Testis (tissue), 2 donors: ENCODE measurements at regions not wholly inside any gene's neighbourhood (a gene's known extent, or its start where the extent isn't known, plus 50 kb on each side); places are given as distances from the start of the nearest gene placed in this dataset.

Experiments
- POLR2A ChIP-seq: fragments of 450-650 bp; IDR thresholded peaks from one replicate; pipeline ENCODE4 v1.6.1; 2017; ENCODE audit warnings: antibody characterized with exemption, mild to moderate bottlenecking, moderate library complexity
- TF ChIP-seq, protein P1 (sequence below), 3 experiments: fragments of 450-650 bp in 2 of 3; fragments of 200-600 bp in 1 of 3; sonication (generic) in 1 of 3; IDR thresholded peaks; one replicate each; pipeline ENCODE4 v1.5.1; 2016 to 2019; ENCODE audit warnings: antibody characterized with exemption in 3 of 3, mild to moderate bottlenecking in 2 of 3, moderate library complexity in 1 of 3

DNA sequence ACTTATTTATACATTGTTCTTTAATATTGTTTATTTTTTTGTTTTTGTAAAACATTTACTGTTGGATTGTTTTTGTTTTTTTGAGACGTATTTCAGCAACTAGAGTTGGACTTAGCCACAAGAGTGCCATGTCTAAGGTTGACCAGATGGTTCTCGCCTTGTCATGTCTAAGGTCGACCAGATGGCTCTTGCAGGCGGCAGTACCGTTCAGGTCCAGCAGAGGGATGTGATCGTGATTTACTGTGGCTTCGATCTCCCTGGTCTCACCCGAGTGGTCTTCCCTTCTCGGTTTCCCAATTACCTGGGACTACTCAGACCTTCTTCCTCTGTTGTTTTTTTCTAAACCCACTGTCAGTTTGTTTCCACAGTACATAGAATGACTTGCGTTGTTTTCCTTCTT is 1438.6 kb downstream of the UQCRFS1 start:
- TF ChIP-seq, protein P1, sequence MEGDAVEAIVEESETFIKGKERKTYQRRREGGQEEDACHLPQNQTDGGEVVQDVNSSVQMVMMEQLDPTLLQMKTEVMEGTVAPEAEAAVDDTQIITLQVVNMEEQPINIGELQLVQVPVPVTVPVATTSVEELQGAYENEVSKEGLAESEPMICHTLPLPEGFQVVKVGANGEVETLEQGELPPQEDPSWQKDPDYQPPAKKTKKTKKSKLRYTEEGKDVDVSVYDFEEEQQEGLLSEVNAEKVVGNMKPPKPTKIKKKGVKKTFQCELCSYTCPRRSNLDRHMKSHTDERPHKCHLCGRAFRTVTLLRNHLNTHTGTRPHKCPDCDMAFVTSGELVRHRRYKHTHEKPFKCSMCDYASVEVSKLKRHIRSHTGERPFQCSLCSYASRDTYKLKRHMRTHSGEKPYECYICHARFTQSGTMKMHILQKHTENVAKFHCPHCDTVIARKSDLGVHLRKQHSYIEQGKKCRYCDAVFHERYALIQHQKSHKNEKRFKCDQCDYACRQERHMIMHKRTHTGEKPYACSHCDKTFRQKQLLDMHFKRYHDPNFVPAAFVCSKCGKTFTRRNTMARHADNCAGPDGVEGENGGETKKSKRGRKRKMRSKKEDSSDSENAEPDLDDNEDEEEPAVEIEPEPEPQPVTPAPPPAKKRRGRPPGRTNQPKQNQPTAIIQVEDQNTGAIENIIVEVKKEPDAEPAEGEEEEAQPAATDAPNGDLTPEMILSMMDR (IDR thresholded peaks at IDR 0.05) = no peak
- no peak for TF ChIP-seq POLR2A
